ENCODE measurements at regions not wholly inside any gene's neighbourhood (a gene's known extent, or its start where the extent isn't known, plus 50 kb on each side); places are given as distances from the start of the nearest gene placed in this dataset.

- H3K4me3 ChIP-seq = no peak overlapping the region
- intact Hi-C loops (cut with DNase I) = no loop called here
- no peak overlapping the region for H3K27ac ChIP-seq
- DNase-seq (no peak), ATAC-seq (no peak)
- H3K36me3 ChIP-seq = no peaks in the 10 kb centered on the region
- 69 to 78% (median 73%) methylated on average over 2 of the region's 2 CpGs for WGBS, 4 donors
- no peak for TF ChIP-seq POLR2A (IDR thresholded peaks at IDR 0.05)
- TF ChIP-seq, protein P1, sequence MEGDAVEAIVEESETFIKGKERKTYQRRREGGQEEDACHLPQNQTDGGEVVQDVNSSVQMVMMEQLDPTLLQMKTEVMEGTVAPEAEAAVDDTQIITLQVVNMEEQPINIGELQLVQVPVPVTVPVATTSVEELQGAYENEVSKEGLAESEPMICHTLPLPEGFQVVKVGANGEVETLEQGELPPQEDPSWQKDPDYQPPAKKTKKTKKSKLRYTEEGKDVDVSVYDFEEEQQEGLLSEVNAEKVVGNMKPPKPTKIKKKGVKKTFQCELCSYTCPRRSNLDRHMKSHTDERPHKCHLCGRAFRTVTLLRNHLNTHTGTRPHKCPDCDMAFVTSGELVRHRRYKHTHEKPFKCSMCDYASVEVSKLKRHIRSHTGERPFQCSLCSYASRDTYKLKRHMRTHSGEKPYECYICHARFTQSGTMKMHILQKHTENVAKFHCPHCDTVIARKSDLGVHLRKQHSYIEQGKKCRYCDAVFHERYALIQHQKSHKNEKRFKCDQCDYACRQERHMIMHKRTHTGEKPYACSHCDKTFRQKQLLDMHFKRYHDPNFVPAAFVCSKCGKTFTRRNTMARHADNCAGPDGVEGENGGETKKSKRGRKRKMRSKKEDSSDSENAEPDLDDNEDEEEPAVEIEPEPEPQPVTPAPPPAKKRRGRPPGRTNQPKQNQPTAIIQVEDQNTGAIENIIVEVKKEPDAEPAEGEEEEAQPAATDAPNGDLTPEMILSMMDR (IDR thresholded peaks at IDR 0.05) = no peak
- no peaks in the 10 kb centered on the region for H3K4me1 ChIP-seq
- H3K27me3 ChIP-seq = no peaks in the 10 kb centered on the region
- no peaks in the 10 kb centered on the region for H3K9me3 ChIP-seq
Observed at GRCh38 chr13:84279166-84279565, 396.9 kb upstream of the SLITRK1 start.

DNA sequence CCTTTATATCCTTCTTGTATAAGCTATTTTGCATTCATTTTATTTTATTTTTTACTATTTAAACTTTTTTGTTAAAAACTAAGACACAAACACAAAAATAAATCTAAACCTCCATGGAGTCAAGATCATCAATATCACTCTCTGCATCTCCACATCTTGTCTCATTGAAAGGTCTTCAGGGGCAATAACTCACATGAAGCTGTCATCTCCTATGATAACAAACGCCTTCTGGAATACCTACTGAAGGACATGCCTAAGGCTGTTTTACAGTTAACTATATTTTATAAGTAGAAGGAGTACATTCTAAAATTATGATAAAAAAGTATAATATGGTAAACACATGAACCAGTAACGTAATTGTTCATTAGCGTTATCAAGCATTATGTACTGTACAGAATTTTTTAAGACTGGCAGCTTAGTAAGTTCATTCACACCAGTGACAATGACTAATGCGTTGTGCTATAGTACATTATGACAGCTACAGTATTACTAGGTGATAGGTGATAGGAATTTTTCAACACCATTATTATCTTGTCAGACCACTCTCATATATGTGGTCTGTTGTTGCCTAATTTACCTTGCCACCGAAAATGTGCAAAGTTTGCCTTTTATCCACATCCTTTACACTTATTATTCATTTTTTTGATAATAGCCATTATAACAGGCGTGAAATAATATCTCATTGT, 390.7 kb upstream of the SLITRK1 start:
- Histone ChIP-seq H3K9me3 (peaks cover 0 to 5% (median 0%) of the 10 kb centered on the region in 12 donors), H3K4me1 (no peaks in the 10 kb centered on the region), H3K27ac (no peak overlapping the region), H3K4me3 (no peak overlapping the region), H3K27me3 (no peaks in the 10 kb centered on the region), H3K36me3 (no peaks in the 10 kb centered on the region)
- TF ChIP-seq POLR2A (IDR thresholded peaks at IDR 0.05) = no peak
- TF ChIP-seq, protein P1 (IDR thresholded peaks at IDR 0.05) = no peak
- 55 to 66% (median 58%) methylated on average over 6 of the region's 6 CpGs for WGBS, 4 donors
- ATAC-seq = no peak
- no peak for DNase-seq
- intact Hi-C loops (cut with DNase I) = no loop called here

GRCh38 chr13:84265257-84265764, 383.0 kb upstream of the SLITRK1 start:
- intact Hi-C loops (cut with DNase I) = no loop called here
- TF ChIP-seq POLR2A (IDR thresholded peaks at IDR 0.05) = no peak
- TF ChIP-seq, protein P1 (IDR thresholded peaks at IDR 0.05) = no peak
- Histone ChIP-seq H3K9me3 (peaks cover 0 to 5% (median 0%) of the 10 kb centered on the region in 12 donors), H3K27ac (no peak overlapping the region), H3K4me3 (no peak overlapping the region), H3K36me3 (no peaks in the 10 kb centered on the region), H3K27me3 (no peaks in the 10 kb centered on the region), H3K4me1 (no peaks in the 10 kb centered on the region)
- WGBS, 4 donors = 52 to 58% (median 54%) methylated on average over 6 of the region's 6 CpGs
- no peak for ATAC-seq
- no peak for DNase-seq

DNA sequence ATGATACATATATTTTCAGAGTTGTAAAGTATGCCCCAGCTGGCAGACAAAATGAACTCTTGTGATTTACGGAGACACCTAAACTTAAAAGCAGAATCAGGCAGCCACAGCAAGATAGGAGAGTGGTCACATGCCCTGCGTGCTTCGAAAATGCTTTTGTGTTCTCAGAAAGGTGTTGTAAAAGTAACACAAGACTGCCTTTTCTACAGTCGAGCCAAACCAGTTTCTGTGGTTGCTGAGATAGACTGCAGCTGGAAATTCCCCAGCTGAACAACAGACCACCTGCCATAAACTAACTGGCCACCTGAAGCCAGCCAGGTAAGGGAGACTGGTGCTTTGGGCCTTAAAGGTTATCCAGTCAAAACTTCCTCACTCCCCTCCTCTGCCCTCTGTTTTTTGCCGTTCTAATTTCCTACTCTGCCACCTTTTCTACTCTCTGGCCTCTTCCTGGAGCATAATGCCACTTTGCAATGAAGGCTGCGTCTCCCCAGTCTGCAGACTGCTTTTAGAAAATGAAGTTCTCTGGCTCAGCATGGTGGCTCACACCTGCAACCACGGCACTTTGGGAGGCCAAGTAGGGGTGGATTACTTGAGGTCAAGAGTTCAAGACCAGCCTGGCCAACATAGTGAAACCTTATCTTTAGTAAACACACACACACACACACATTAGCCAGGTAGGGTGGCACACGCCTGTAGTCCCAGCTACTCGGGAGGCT, 381.2 kb upstream of the SLITRK1 start:
- ATAC-seq = no peak

More for the DNA sequence above, 381.2 kb upstream of the SLITRK1 start:
- no peak overlapping the region for H3K27ac ChIP-seq
- intact Hi-C loops (cut with DNase I) = no loop called here
- TF ChIP-seq, protein P1 (IDR thresholded peaks at IDR 0.05) = no peak
- TF ChIP-seq POLR2A (IDR thresholded peaks at IDR 0.05) = no peak
- DNase-seq = no peak
- no peaks in the 10 kb centered on the region for H3K36me3 ChIP-seq
- H3K27me3 ChIP-seq = no peaks in the 10 kb centered on the region
- H3K4me1 ChIP-seq = no peaks in the 10 kb centered on the region
- no peak overlapping the region for H3K4me3 ChIP-seq
- WGBS, 4 donors = 66 to 82% (median 75%) methylated on average over 9 of the region's 9 CpGs
- peaks cover 0 to 3% (median 0%) of the 10 kb centered on the region in 12 donors for H3K9me3 ChIP-seq
